Ovary (tissue), 7 donors: ENCODE measurements at regions not wholly inside any gene's neighbourhood (a gene's known extent, or its start where the extent isn't known, plus 50 kb on each side); places are given as distances from the start of the nearest gene placed in this dataset.

Experiments
- DNase-seq, 5 donors: peaks; one replicate each; pipeline ENCODE4 v3.0.0-alpha.2; 2019 to 2020
- H3K27ac ChIP-seq, 2 donors: fragments of 200-600 bp; one replicate each; pipeline versions ENCODE4 v1.5.1 to v1.8.0; 2019 to 2022
- H3K27me3 ChIP-seq: fragments of 200-600 bp; one replicate; pipeline ENCODE4 v1.8.0; 2022
- H3K36me3 ChIP-seq: fragments of 200-600 bp; sonication (generic); one replicate; pipeline ENCODE4 v1.5.1; 2019
- H3K4me1 ChIP-seq: one replicate; pipeline ENCODE4 v1.8.1; 2013; ENCODE audit warnings: mild to moderate bottlenecking, moderate library complexity; ENCODE audit not compliant: insufficient read depth
- H3K4me3 ChIP-seq: fragments of 200-600 bp; sonication (generic); one replicate; pipeline ENCODE4 v1.5.1; 2017
- H3K9me3 ChIP-seq, 2 donors: fragments of 200-600 bp in 1 of 2; sonication (generic) in 1 of 2; one replicate each; pipeline versions ENCODE4 v1.5.1 to v1.8.1; 2013 to 2019; ENCODE audit warnings: mild to moderate bottlenecking in 1 of 2, moderate library complexity in 1 of 2
- CTCF ChIP-seq, 3 donors: fragments of 450-650 bp in 2 of 3; fragments of 200-600 bp in 1 of 3; IDR thresholded peaks; one replicate each; pipeline versions ENCODE4 v1.5.1 to v1.8.0; 2016 to 2022; ENCODE audit warnings: antibody characterized with exemption in 3 of 3, mild to moderate bottlenecking in 1 of 3
- EP300 ChIP-seq: sonication (generic); formaldehyde crosslinking; IDR thresholded peaks from one replicate; pipeline ENCODE4 v1.6.1; 2017; ENCODE audit warnings: antibody characterized with exemption
- POLR2A ChIP-seq: fragments of 450-650 bp; IDR thresholded peaks from one replicate; pipeline ENCODE4 v1.6.1; 2017; ENCODE audit warnings: antibody characterized with exemption, mild to moderate bottlenecking, moderate library complexity
- WGBS, 3 donors: extraction: QIAGEN DNeasy Blood & Tissue Kit in 1 of 3; methylation state at CpG; one replicate each; pipeline versions ENCODE4 v1.1.5 to v1.1.7; 2013 to 2017; 5-methylcytosine and 5-hydroxymethylcytosine counted together
- intact Hi-C, 4 donors: fragments of 100-400 bp; cut with DNase I; formaldehyde crosslinking; loops; one replicate each; pipeline versions ENCODE4 v1.11.0 to v1.15.1; 2022 to 2023
- donor health status: DM: no; HTN: no; CAD: no; lungs with moderate emphysema.
- donor health status: DM: no; HTN: no; CAD: no.
- donor health status: Bipolar disorder and iron deficiency.
- donor health status: DM: no; HTN: no; CAD: no.
- donor health status: DM: yes; HTN: yes; CAD: no.

GRCh38 chr3:146682171-146682570 is 77.0 kb upstream of the PLSCR5 start:
- Histone ChIP-seq H3K9me3 (no peaks in the 10 kb centered on the region), H3K4me3 (no peak overlapping the region), H3K36me3 (no peaks in the 10 kb centered on the region), H3K4me1 (no peaks in the 10 kb centered on the region), H3K27me3 (no peaks in the 10 kb centered on the region), H3K27ac (no peak overlapping the region)
- intact Hi-C loops, result no loop called here
- 13 to 16% (median 15%) methylated on average over 5 of the region's 5 CpGs for WGBS, 3 donors
- no peak for DNase-seq
- TF ChIP-seq EP300 (no peak), POLR2A (no peak), CTCF (IDR thresholded peaks at IDR 0.05) (no peak)

- no peak for DNase-seq
- TF ChIP-seq CTCF (IDR thresholded peaks at IDR 0.05) (no peak), EP300 (no peak), POLR2A (no peak)
- Histone ChIP-seq H3K27ac (no peak overlapping the region), H3K4me3 (no peak overlapping the region), H3K4me1 (no peaks in the 10 kb centered on the region), H3K27me3 (no peaks in the 10 kb centered on the region), H3K9me3 (no peaks in the 10 kb centered on the region), H3K36me3 (no peaks in the 10 kb centered on the region)
- intact Hi-C loops, result no loop called here
- 82 to 87% (median 86%) methylated on average over 4 of the region's 4 CpGs for WGBS, 3 donors
Measured at GRCh38 chr3:146680617-146681016, 75.5 kb upstream of the PLSCR5 start.

- 84 to 85% (median 85%) methylated on average over 3 of the region's 3 CpGs for WGBS, 3 donors
- H3K9me3 ChIP-seq, result no peaks in the 10 kb centered on the region
- intact Hi-C loops, result no loop called here
- no peak for DNase-seq
- no peaks in the 10 kb centered on the region for H3K36me3 ChIP-seq
- H3K4me1 ChIP-seq, result no peaks in the 10 kb centered on the region
- no peak overlapping the region for H3K27ac ChIP-seq
- H3K27me3 ChIP-seq, result no peaks in the 10 kb centered on the region
- H3K4me3 ChIP-seq, result no peak overlapping the region
- TF ChIP-seq POLR2A, result no peak
- TF ChIP-seq EP300, result no peak
- no peak for TF ChIP-seq CTCF (IDR thresholded peaks at IDR 0.05)
Measured at GRCh38 chr3:146679995-146680394, 74.8 kb upstream of the PLSCR5 start.

- no peak for DNase-seq
Measured at GRCh38 chr3:146679191-146679590, 74.0 kb upstream of the PLSCR5 start.

More at GRCh38 chr3:146679191-146679590, 74.0 kb upstream of the PLSCR5 start:
- no peaks in the 10 kb centered on the region for H3K27me3 ChIP-seq
- intact Hi-C loops, result no loop called here
- no peak overlapping the region for H3K4me3 ChIP-seq
- TF ChIP-seq CTCF (IDR thresholded peaks at IDR 0.05) (no peak), POLR2A (no peak), EP300 (no peak)
- no peak overlapping the region for H3K27ac ChIP-seq
- H3K4me1 ChIP-seq, result no peaks in the 10 kb centered on the region
- whole genome bisulfite sequencing, 3 donors, result 90 to 93% (median 90%) methylated on average over 3 of the region's 3 CpGs
- no peaks in the 10 kb centered on the region for H3K36me3 ChIP-seq
- H3K9me3 ChIP-seq, result no peaks in the 10 kb centered on the region
